GM19455 (cell line): ENCODE measurements at regions not wholly inside any gene's neighbourhood (a gene's known extent, or its start where the extent isn't known, plus 50 kb on each side); places are given as distances from the start of the nearest gene placed in this dataset.

Experiments
- ATAC-seq: cut with Tn5 transposase; IDR thresholded peaks from one replicate; pipeline ENCODE4 v1.9.1; 2021; ENCODE audit not compliant: unreplicated experiment

DNA sequence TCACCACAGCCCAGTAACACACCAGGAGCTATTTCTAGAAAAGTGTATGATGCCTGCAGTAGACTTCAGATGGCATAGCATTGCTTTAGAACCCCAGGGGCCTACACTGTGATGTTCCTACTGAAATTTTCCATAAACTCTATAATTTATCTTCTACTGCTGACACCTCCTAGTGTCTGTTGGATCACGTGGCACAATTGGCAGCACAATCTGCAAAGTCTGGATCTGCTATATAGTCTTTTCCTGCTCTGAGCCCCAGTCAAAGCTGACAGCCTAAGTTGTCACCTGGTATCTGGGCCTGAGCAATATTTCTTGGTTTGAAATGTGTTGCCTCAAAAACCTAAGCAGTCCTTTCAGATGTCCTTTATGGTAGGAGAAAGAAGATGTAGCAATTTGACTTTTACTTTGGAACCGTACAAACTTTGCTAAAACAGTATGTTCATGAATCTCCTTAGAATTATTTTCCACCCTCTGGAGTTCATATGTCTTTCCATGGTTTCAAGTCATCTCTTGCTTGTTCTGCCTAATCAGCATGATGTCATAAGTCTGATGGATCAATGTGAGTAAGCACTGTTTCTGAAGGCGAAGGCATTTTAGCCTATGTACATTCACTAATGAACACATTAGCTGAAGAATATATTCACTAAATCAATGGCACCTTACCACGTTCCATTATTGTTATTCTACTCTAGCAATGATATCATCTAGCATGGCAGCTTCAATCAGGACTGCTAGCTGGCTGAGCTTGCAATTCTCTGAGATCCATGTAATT, 536.5 kb upstream of the NBEA start:
- no peak for ATAC-seq

GRCh38 chr13:34408640-34409039, 533.4 kb upstream of the NBEA start:
- no peak for ATAC-seq

DNA sequence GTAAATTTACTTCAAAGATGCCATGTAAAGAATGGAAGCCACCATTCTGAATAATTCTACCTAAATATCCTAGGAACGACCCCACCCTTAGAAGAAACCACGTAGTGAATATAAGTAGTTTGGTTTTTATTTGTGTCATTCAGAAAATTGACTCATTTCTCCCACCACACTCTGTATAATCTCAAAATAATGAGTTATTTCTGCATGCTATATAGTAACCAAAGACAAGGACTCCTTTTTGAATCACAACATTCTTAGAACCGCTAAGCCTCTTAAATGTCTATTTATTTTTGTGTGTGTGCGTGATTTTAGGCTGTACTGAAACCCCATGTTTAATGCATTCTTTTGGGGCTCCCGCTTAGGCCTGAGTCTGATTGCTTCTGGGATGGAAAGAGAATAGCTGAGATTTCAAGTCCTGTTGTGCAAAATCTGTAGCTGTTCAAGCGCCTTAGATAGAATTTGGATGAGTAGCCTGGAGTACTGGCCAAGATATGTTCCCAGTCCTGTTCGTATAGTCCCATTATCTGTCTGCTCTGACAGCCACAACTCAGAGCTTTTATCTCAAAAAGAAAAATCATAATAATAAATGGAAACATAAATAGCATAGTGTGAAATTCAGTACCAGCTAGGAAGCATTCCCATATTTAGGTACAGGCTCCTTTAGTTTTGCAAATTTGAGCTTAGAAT, 532.4 kb upstream of the NBEA start:
- ATAC-seq: no peak

DNA sequence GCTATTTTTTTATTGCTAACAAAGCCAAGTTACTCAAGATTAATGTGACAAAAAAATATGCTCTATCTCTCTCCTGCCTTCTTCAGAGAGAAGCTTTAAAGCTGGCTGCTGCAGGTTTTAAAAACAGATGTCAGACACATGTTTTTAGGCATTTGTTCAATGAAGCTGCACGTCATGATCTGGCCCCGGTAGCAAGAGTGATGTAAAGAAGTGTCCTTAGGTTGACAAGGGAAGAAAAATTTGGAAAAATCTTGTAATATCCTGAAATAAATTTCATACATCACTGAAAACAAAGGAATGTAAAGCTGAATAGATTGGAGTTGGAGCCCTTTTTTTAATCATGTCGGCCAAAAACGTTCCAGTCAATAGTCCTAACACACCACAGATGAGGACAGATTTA, 531.4 kb upstream of the NBEA start:
- ATAC-seq: no peak

DNA sequence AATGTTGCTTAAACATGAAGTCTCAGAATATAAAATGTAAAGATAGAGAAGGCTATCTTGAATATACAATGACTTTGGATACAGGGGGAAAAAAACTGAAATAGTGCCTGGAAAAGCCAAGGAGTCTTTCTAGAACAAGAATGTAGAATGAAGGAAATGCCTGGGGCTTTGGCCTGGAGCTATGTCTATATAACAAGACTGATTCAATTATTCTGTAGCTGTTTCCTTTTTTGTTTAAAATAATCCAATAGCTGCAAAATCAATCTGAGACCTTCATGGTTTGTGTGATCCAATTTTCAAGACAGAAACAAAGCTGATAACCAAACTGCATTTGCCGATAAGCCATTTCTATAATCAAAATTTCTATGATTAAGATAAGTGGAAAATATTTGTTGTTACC, 530.9 kb upstream of the NBEA start:
- no peak for ATAC-seq

GRCh38 chr13:34411894-34412293, 530.2 kb upstream of the NBEA start:
- no peak for ATAC-seq

GRCh38 chr13:34412295-34412694, 529.8 kb upstream of the NBEA start:
- no peak for ATAC-seq

GRCh38 chr13:34412817-34413375, 529.2 kb upstream of the NBEA start:
- no peak for ATAC-seq

DNA sequence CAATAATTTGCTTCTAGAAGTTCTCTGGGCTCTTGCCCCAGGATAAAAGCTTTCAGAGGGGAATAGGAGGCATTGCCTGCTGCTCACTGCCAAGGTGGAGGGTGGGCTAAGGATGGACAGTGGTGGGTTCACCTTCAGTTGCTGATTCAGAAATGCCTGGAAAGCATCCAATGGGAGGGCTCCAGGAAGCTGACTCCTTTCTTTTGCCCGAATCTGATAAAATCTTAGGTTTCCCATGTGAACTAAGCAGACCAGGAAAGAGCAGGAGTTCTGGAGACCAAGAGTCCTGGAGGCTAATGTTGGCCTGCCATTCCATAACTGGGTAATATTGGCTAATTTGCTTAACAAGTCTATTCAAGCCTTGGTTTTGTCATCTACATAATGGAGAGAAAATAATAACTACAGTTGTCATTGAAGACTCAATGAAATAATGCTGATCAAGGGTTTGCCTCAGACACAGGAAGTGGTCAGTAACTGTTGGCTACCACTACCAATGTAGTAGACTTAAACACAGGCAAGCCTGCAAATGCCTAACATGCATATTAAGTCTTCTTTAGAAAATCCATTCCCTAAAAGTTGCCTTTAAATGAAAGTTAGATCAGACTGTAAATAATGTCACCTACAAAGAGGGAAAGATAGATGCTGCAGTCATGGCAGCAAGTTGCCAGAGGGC, 528.4 kb upstream of the NBEA start:
- ATAC-seq: no peak

DNA sequence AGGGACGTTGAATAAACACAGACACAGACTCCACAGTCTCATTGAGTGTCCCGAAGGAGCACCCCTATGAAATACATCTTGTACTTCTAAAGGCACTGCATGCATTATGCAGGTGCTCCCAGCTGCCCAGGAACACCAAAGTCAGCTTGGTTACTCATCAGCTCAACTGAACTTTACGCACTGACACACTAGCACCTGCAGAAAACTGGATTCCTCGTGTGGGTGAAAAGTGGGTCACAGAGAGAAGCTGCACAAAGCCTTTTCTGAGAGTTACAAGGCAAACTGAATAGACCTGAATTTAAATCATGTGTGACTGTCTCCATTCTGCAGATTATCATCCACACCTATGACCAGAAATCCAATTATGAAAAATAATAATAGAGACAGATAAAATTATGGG, 527.5 kb upstream of the NBEA start:
- no peak for ATAC-seq

GRCh38 chr13:34416971-34417380, 525.1 kb upstream of the NBEA start:
- no peak for ATAC-seq

DNA sequence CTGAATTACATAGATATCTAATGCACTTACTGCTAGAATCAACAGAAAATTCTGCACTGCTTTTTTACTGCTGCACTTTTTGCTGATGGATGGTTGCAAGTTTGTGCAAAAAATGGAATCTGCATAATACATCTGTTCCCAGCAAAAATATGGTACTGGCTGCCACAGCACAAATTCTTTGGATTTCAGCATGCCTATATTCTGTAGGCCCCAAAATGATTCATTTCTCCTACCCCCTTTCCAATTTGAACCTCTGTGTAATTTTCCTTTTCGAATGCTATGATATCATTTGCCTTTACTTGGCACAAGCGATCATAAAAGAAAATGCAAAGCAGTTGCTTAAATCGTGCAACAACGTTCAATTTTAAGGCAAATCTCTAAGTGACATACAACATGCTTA, 524.2 kb upstream of the NBEA start:
- ATAC-seq: no peak

DNA sequence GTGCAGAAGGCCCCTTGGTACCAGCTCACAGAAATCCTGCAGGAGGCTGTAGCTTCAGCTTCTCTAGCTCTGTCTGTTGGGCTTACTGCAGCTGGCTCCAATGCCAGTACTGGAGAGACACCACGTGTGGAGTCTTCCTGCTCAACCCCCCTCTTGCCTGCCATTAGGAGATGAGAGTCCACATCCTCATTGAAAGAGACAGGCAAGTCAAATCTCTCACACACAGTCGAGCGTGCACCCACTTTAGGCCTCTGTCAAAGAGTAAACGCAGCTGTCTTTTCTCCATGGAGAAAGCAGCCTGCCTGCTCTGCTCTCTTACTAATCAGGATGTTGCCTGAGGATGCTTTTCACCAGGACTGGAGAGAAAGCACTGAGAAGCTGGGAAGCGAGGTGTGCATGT, 523.0 kb upstream of the NBEA start:
- ATAC-seq: no peak

GRCh38 chr13:34419755-34420154, 522.3 kb upstream of the NBEA start:
- no peak for ATAC-seq

DNA sequence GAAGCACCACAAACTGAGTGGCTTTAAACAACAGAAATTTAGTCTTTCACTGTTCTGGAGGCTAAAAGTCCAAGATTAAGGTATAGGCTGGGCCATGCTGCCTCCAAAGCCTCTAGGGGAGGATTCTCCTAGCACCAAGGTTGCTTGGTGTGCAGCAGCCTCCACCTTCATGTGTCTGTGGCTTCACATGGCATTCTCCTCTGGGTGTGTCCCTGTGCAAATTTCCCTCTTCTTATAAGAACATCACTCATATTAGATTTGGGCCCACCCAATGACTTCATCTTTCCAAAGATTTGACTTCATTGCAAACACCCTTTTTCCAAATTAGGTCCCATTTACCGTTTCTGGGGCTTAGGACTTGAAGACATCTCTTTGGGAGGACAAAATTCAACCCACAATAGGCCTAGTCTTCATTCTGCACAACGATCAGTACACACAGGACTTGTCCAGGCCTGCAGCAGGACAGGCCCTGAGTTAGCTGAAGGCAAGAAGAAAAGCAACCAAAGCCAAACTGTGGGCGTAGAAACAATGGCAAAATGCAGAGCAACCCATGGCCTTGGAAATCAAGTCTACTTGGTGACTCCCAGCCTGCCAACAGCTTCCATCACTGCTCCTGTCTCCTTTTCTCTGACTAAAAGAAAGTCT, 521.2 kb upstream of the NBEA start:
- no peak for ATAC-seq

DNA sequence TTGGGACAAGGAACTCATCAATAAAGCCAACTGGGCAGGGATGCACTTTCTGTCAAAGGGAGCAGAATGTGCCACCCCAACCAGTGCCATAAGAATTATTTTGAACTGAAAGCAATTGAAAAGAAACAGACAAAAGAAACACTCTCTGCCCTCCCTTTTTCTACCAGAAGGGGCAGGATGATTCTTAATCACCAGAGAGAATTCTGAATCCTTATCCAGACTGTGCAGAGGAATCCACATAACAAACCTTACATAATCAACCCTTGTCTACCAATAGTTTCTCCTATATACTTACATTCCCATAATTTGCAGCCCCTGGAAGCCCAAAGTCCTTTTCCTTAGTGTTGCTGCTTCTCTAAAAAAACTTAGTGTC, 520.7 kb upstream of the NBEA start:
- ATAC-seq: no peak

GRCh38 chr13:34421858-34422475, 520.1 kb upstream of the NBEA start:
- ATAC-seq: no peak

DNA sequence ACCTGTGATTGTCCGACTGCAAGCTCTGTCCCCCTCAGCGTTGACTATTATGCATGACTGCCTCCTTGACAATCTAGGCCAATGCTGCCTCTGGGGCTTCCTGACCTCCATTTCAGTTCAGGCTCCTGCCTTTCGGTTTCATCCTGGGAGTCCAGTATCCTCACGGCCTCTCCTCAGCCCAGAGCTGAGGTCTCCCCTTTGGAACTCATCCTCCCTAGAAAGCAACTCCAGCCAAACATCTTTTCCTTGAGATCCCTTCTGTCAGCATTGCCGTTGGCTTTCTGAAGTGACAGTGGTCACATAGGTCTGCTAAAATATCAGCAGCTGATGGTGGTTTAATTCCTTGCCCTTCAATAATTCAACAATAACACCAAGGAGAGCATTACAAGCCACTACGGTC, 519.1 kb upstream of the NBEA start:
- no peak for ATAC-seq

DNA sequence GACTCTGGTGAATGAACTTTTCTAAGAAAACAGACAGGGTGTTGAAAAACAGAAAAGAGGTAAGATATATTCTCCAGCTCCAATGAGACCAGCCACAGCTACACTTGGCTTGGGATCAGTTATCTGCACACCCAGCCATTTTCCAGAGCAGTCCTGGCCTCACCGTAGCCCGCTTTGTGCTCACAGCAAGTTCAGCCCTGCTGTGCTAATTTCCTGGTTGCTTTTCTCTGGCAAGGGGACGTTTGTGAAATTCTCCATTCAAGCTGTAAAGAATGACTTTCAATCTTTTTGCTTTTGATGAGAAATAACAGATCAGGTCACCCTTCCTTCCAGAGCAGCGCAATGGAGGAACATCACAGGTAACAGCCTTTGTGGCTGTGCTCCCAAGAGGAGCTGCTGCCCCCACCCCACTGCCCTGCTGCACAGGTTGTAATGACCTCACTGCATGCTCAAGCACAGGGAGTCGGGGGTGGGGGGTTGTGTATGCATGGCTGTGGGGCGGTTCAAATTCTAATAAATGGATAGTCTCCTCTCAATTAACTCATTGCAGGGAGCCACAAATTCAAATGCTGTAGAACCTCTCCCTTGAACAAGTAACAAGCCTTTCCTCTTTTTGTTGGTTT, 516.6 kb upstream of the NBEA start:
- no peak for ATAC-seq

DNA sequence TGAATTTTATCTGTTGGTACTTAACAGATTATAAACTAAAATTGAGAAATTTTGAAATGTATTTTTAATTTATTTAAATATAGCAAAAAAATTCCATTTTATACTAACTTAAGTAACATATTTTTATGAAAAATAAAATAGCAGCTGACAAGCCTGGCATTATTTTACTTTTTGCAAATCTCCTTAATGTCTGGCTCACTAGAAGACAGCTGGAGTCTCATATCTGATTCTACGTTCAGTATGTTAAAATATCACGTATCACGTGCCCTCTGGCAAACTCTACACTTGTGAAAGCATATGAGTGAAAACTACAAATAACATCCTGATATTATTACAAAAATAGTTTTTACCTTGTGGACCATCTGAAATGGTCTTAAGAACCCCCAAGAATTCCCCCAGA, 513.2 kb upstream of the NBEA start:
- ATAC-seq: no peak

GRCh38 chr13:34430294-34430693, 511.8 kb upstream of the NBEA start:
- no peak for ATAC-seq
